ENCODE measurements at regions not wholly inside any gene's neighbourhood (a gene's known extent, or its start where the extent isn't known, plus 50 kb on each side); places are given as distances from the start of the nearest gene placed in this dataset.
"Not testable (repeated sequence)": the region's sequence is repeated elsewhere in the genome, so short reads cannot be mapped to it uniquely, and the experiment has no call there.

- H3K36me3 ChIP-seq: no peaks in the 10 kb centered on the region
- no peak for TF ChIP-seq CTCF (IDR thresholded peaks at IDR 0.05; ENCODE audit: low read depth, low read length)
- no peak overlapping the region for H3K27ac ChIP-seq
- no peaks in the 10 kb centered on the region for H3K27me3 ChIP-seq (ENCODE audit: insufficient read depth, low read depth, severe bottlenecking)
- DNase-seq: no peak
- H3K4me3 ChIP-seq (ENCODE audit: low read depth, low read length): no peak overlapping the region
- no peaks in the 10 kb centered on the region for H3K9me3 ChIP-seq (ENCODE audit: severe bottlenecking)
Observed at GRCh38 chr11:71094296-71095077, 157.9 kb downstream of the SHANK2 start.

DNA sequence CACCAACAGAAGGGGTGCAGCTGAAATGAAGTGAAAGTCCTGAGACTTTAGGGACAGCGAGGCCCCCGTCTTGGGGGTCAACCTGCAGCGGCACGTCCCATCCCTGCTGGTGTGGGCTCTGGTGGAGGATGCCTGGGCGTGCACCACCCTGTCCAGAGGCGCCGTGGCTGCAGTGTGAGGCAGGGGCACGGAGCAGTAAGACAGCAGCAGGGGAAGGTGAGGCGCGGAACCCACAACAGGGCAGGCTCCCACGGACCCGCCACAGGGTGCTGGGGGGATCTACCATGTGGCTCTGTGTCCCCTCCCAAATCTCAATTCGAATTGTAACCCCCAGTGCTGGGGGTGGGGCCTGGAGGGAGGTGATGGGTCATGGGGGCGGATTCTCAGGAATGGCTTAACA, 158.6 kb downstream of the SHANK2 start:
- Histone ChIP-seq H3K9me3 (ENCODE audit: severe bottlenecking) (no peaks in the 10 kb centered on the region), H3K27me3 (ENCODE audit: insufficient read depth, low read depth, severe bottlenecking) (no peaks in the 10 kb centered on the region), H3K27ac (no peak overlapping the region), H3K36me3 (no peaks in the 10 kb centered on the region), H3K4me3 (ENCODE audit: low read depth, low read length) (no peak overlapping the region)
- no peak for TF ChIP-seq CTCF (IDR thresholded peaks at IDR 0.05; ENCODE audit: low read depth, low read length)
- no peak for DNase-seq

DNA sequence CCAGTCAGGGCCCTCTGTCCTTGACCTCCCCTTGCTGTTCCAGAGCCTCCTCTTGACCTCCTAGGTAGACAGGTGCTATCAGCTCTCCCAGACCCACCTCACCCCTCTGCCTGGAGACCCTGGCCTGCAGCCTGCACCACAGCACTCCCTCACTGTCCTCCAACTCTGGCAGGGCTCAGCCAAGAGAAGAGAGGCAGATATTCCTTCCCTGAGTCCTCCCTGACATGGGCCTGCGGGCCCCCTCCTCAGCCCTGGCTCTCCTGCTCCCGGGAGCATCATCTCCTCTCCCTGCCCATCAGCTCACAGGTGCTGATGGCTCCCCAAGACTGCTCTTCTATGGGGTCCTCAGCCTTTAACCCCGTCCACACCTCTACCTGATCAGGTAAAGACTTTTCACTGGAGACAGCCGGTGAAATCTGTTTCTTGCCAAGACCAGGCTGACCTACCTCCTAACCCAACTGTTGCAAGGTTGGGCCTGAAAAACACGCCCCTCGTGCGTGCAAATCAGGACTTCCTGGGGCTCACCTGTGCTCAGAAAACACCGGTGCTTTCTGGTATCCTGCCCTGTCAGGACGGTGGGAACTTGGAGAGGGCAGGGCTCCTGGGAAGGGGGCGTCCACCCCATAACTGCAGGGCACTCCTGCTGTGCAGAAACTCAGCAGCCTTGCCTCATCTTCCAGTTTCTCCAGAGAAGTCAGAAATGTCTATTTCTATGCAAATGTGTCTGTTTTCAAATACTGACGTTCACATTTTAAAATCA, 160.7 kb downstream of the SHANK2 start:
- Histone ChIP-seq H3K36me3 (no peaks in the 10 kb centered on the region), H3K4me3 (ENCODE audit: low read depth, low read length) (no peak overlapping the region), H3K27ac (no peak overlapping the region), H3K27me3 (ENCODE audit: insufficient read depth, low read depth, severe bottlenecking) (no peaks in the 10 kb centered on the region), H3K9me3 (ENCODE audit: severe bottlenecking) (no peaks in the 10 kb centered on the region)
- DNase-seq: no peak
- no peak for TF ChIP-seq CTCF (IDR thresholded peaks at IDR 0.05; ENCODE audit: low read depth, low read length)

DNA sequence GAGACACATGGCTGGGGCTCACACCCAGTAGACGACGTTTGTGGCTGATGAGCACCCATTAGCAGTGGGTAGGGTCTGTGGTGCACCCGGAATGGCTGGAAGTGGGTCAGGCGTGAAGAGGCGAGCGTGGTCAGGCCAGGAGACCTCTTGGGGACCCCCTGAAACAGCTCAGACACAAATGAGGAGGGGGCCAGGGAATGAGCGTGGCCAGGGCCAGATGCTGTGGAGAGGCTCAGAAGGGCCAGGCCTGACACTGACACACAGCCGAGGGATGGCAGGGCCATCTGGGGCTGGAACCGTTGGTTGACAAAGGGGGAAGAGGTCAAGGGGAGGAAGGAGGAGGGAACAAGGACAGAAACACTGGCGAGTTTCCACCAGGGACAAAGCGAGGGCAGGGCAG, 162.8 kb downstream of the SHANK2 start:
- Histone ChIP-seq H3K9me3 (ENCODE audit: severe bottlenecking) (no peaks in the 10 kb centered on the region), H3K36me3 (no peaks in the 10 kb centered on the region), H3K27ac (no peak overlapping the region), H3K27me3 (ENCODE audit: insufficient read depth, low read depth, severe bottlenecking) (no peaks in the 10 kb centered on the region), H3K4me3 (ENCODE audit: low read depth, low read length) (no peak overlapping the region)
- DNase-seq: no peak
- no peak for TF ChIP-seq CTCF (IDR thresholded peaks at IDR 0.05; ENCODE audit: low read depth, low read length)

GRCh38 chr11:71088314-71089215, 163.8 kb downstream of the SHANK2 start:
- H3K27me3 ChIP-seq (ENCODE audit: insufficient read depth, low read depth, severe bottlenecking); H3K9me3 ChIP-seq (ENCODE audit: severe bottlenecking); H3K36me3 ChIP-seq; DNase-seq; H3K27ac ChIP-seq; H3K4me3 ChIP-seq (ENCODE audit: low read depth, low read length): not testable (repeated sequence)
